Nephron progenitor cell (in vitro differentiated cells): ENCODE measurements at regions not wholly inside any gene's neighbourhood (a gene's known extent, or its start where the extent isn't known, plus 50 kb on each side); places are given as distances from the start of the nearest gene placed in this dataset.

Source experiments
- DNase-seq: peaks from one replicate; pipeline ENCODE4 v3.0.0; 2021
- H3K27ac Mint-ChIP-seq: 2 replicates; pipeline ENCODE4 v1.8.0; 2021; ENCODE audit warnings: mild to moderate bottlenecking, moderate library complexity, mixed read lengths
- H3K27me3 Mint-ChIP-seq: 2 replicates; pipeline ENCODE4 v1.8.0; 2021; ENCODE audit warnings: mild to moderate bottlenecking, low read depth, mixed read lengths; ENCODE audit not compliant: poor library complexity
- H3K36me3 Mint-ChIP-seq: 2 replicates; pipeline ENCODE4 v1.8.0; 2021; ENCODE audit warnings: low read depth, mixed read lengths
- H3K4me1 Mint-ChIP-seq: 2 replicates; pipeline ENCODE4 v1.8.0; 2021; ENCODE audit warnings: mixed read lengths
- H3K4me3 Mint-ChIP-seq: 2 replicates; pipeline ENCODE4 v1.8.0; 2021; ENCODE audit warnings: mild to moderate bottlenecking, moderate library complexity, mixed read lengths
- H3K9me3 Mint-ChIP-seq: 2 replicates; pipeline ENCODE4 v1.8.0; 2021; ENCODE audit warnings: mild to moderate bottlenecking, moderate library complexity, mixed read lengths
- TF ChIP-seq, protein P1 (sequence below): fragments of 200-600 bp; sonication (generic); IDR thresholded peaks from 2 replicates; pipeline ENCODE4 v1.5.0; 2021; ENCODE audit warnings: antibody characterized with exemption

DNA sequence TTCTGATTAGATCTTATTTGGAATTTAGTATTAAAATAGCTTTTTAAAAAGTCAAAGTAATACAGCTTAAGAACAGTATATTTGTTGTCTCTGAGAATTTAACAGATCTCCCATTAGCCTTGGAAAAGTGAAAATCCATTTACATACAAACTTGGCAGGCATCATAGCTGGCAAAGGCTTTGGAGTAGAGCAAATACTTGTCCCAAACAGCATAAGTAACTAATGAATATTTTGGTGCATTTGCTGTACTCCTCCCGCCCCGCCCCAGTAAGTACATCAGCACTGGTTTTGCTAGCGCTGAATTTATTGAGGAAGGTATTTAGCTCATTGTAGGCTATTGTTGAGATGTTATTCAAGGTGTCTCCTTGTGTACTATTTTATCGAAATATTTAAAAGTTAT, 417.7 kb upstream of the KAZN start:
- no peak overlapping the region for H3K4me3 Mint-ChIP-seq
- H3K27me3 Mint-ChIP-seq, result peaks cover 11% of the 10 kb centered on the region
- TF ChIP-seq, protein P1, sequence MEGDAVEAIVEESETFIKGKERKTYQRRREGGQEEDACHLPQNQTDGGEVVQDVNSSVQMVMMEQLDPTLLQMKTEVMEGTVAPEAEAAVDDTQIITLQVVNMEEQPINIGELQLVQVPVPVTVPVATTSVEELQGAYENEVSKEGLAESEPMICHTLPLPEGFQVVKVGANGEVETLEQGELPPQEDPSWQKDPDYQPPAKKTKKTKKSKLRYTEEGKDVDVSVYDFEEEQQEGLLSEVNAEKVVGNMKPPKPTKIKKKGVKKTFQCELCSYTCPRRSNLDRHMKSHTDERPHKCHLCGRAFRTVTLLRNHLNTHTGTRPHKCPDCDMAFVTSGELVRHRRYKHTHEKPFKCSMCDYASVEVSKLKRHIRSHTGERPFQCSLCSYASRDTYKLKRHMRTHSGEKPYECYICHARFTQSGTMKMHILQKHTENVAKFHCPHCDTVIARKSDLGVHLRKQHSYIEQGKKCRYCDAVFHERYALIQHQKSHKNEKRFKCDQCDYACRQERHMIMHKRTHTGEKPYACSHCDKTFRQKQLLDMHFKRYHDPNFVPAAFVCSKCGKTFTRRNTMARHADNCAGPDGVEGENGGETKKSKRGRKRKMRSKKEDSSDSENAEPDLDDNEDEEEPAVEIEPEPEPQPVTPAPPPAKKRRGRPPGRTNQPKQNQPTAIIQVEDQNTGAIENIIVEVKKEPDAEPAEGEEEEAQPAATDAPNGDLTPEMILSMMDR, result no peak
- no peak for DNase-seq
- H3K36me3 Mint-ChIP-seq, result no peaks in the 10 kb centered on the region
- H3K9me3 Mint-ChIP-seq, result peaks cover 3% of the 10 kb centered on the region
- no peak overlapping the region for H3K27ac Mint-ChIP-seq
- H3K4me1 Mint-ChIP-seq, result peaks cover 11% of the 10 kb centered on the region

DNA sequence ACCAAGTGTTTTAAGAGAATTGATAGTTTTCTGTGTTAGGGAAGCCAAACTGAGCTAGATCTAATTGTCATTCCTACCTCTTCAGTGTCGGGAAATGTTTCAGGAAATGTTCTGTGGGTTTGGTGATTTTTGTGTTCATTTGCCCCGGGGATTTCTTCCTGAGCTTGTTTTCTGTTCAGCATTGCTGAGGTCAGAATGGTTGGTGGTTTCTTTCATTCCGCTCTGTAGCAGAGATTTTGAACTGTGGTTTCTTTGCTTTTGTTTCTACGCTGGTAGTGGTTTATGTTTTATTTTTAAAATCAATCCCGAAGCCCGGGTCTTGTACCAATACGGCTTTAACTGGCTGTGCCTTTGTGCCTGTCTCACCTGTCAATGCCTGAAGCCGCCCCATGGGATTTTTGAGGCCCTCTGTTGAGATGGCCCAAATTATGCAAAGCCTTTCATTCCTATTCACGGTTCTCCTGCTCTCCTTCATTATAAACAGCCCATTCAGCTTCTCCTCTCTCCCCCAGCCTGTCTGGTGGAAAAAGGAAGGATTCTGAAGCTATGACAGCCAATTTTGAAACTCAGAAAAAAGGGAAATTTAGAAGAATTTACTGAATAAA, 417.2 kb upstream of the KAZN start:
- Mint-ChIP-seq H3K27ac (no peak overlapping the region), H3K27me3 (peaks cover 11% of the 10 kb centered on the region), H3K36me3 (no peaks in the 10 kb centered on the region), H3K4me1 (peaks cover 11% of the 10 kb centered on the region), H3K4me3 (no peak overlapping the region), H3K9me3 (peaks cover 3% of the 10 kb centered on the region)
- TF ChIP-seq, protein P1, result no peak
- no peak for DNase-seq

DNA sequence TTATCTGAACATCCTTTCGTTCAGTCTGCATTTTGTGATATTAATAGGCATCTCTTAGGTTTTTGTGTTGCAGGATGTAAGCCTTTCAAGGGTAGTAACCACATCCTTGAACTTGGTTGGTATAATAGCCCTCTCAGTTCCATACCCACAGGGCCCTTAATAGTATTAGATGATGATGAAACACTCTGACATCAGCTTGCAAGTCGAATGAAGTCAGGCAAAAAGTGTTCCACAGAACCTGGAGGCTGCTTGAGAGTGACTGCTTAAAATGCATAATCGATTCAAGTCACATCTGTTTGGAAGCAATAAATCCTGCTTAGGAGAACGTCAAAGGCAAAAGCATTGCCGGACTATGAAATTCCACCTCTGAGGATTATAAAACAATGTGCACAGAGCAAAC, 415.6 kb upstream of the KAZN start:
- peaks cover 11% of the 10 kb centered on the region for H3K4me1 Mint-ChIP-seq

DNA sequence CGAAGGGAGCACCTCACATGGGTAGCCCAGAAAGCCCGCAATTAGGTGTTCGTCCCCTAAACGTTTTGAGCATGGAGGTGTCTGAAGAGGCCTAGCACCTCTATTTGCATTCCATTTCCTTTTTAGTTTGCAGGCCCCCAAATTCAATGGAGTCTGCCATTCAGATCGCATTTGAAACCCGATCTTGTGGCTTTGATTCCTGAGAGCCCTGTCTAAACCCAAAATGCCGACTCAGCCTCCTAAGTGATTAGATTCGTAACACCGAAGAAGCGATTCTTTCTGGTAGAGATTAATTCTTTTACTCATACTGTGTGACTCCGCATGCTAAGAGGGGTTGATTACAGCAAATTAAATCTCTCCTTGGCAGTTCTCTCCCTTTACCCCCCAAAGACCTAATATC, 415.2 kb upstream of the KAZN start:
- H3K27ac Mint-ChIP-seq, result no peak overlapping the region
- no peak for DNase-seq

More for the DNA sequence above, 415.6 kb upstream of the KAZN start:
- DNase-seq, result no peak
- H3K27me3 Mint-ChIP-seq, result peaks cover 15% of the 10 kb centered on the region
- H3K9me3 Mint-ChIP-seq, result peaks cover 3% of the 10 kb centered on the region
- no peak overlapping the region for H3K4me3 Mint-ChIP-seq
- H3K27ac Mint-ChIP-seq, result no peak overlapping the region
- TF ChIP-seq, protein P1, result no peak
- H3K36me3 Mint-ChIP-seq, result no peaks in the 10 kb centered on the region

DNA sequence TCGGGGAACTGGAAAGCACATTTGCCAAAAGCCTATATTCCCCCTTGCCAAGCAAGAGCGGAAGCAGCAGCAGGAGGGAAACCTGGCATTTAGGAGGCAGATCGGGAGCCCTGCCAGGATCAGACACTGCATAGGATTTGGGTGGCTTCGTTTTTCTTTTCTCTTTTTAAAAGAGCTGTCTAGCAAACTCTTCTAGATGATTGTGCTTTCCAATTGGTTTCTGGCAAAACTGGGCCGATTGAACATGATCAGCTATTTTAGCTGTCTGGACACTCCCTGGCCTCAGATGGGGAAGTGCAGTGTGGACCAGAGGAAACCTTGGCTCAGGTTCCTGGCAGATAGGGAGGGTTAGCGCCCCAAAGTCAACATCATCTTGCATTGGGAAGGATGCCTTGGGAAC, 414.0 kb upstream of the KAZN start:
- Mint-ChIP-seq H3K36me3 (no peaks in the 10 kb centered on the region), H3K4me3 (no peak overlapping the region), H3K27ac (no peak overlapping the region), H3K9me3 (no peaks in the 10 kb centered on the region), H3K27me3 (peaks cover 15% of the 10 kb centered on the region), H3K4me1 (peaks cover 14% of the 10 kb centered on the region)
- DNase-seq, result no peak
- TF ChIP-seq, protein P1, result no peak

More for the DNA sequence above, 415.2 kb upstream of the KAZN start:
- H3K36me3 Mint-ChIP-seq, result no peaks in the 10 kb centered on the region
- H3K4me1 Mint-ChIP-seq, result peaks cover 11% of the 10 kb centered on the region
- H3K9me3 Mint-ChIP-seq, result peaks cover 3% of the 10 kb centered on the region
- peaks cover 15% of the 10 kb centered on the region for H3K27me3 Mint-ChIP-seq
- H3K4me3 Mint-ChIP-seq, result no peak overlapping the region
- TF ChIP-seq, protein P1, result no peak

DNA sequence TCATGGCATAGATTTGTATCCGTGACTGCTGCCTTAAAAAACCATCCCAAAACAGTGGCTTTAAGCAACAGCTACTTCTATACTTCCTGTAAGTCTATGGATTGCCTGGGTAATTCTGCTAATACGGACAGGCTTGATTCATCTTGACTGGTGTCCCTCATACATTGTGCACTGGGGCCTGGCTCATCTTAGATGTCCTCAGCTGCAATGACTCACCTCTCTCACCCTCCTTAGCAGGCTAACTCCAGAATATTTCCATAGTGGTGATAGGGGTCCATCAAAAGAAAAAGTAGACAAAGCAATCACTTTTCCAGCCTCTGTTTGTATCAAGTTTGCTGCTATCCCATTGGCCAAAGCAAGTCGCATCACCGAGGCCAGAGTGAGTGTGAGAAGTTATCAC, 409.1 kb upstream of the KAZN start:
- Mint-ChIP-seq H3K4me1 (peaks cover 9% of the 10 kb centered on the region), H3K27ac (no peak overlapping the region), H3K9me3 (no peaks in the 10 kb centered on the region), H3K36me3 (no peaks in the 10 kb centered on the region), H3K27me3 (peaks cover 8% of the 10 kb centered on the region), H3K4me3 (no peak overlapping the region)
- TF ChIP-seq, protein P1, result no peak
- DNase-seq, result no peak
